HG02678 (cell line): ENCODE measurements at regions not wholly inside any gene's neighbourhood (a gene's known extent, or its start where the extent isn't known, plus 50 kb on each side); places are given as distances from the start of the nearest gene placed in this dataset.

Source experiments
- ATAC-seq: cut with Tn5 transposase; IDR thresholded peaks from one replicate; pipeline ENCODE4 v1.9.1; 2021; ENCODE audit warnings: mild to moderate bottlenecking, moderate library complexity; ENCODE audit not compliant: unreplicated experiment

DNA sequence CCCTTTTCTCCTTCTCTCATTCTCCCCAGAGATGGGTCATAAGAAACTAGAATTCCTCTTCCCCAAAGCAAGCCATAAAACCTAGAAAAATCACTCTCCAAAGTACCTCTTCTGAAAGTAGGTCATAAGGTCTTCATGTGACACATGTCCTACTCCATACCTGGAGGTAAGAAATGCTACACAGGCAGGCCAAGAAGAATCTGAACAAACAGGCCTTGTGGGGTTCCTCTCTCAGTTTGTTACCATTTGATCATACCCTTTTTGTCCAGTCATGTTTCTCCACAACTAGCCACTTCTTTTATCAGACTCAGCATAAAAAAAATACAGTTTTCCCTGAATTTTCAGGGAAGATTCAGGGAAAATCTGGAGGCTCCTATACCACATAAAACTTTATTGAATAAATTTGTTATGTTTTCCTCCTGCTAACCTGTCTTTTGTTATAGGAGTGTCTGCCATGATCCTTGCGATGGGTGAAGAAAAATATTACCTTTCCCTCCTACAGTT, 134.4 kb upstream of the LMO4 start:
- no peak for ATAC-seq

DNA sequence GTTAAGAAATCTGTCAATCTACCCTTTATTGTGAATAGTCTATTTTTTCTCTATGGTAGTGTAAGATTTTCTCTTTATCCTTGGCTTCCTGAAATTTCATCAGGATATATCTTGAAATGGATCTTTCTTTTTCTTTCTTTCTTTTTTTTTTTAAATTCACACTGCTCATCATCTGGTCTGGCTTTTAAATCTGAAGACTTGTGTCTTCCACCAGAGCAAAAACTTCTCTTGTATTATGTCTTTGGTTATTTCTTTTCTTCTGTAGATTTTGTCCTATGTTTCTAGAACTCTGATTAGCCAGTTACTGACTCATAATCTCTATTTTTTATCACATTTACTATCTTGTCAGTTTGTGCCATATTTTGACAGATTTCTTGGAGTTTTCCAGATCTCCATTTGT, 133.8 kb upstream of the LMO4 start:
- no peak for ATAC-seq

DNA sequence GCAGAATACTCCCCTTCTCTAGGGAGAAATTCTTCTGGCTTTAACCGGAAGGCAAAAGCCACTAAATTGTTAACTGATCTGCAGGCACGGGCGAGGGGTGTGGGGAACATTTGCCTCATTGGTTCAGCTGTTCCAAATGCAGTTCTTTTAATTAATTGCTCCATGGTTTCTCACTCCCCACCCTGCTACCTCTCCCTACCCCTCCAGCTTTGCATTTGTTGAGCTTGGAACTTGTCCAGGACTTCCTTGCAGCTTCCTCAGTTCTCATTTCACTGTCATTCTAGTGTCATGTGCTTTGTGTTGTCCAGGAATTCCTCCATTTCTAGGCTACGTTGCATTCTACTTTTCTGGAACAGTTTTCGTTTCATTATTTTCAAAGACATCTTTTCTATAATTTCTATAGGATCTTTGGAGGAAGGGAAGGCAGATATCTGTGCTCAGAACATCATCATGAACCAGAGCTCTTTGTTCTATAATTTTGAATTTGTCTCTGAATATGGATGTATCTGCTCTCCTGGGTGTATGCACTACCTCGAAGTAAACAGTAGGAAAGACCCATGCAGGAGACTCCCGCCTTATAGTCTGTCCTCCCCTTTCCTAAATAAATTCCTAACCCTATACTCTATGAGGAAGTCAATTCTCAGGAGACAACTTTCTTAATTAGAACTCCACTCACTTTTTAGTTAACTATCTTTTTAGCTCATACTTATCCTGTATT, 132.4 kb upstream of the LMO4 start:
- no peak for ATAC-seq

DNA sequence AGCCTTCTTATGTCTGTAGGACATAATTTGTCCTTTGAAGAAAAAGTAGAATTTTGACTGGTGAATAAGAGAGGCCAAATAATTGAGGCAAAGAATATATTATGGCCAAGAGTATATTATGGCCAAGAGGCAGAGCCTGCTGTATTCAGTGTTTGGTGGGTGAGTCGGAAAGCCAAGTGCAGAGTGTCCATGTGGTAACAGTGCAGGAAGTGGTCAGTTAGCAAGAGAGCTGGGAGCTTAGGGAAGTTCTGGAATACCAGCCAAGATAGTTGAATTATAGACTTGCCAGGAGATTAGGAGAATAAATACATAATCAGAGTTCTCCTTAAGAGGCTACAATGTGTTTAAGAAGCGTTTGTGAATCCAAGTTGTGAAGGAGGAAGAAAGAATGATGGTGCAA, 131.5 kb upstream of the LMO4 start:
- no peak for ATAC-seq

DNA sequence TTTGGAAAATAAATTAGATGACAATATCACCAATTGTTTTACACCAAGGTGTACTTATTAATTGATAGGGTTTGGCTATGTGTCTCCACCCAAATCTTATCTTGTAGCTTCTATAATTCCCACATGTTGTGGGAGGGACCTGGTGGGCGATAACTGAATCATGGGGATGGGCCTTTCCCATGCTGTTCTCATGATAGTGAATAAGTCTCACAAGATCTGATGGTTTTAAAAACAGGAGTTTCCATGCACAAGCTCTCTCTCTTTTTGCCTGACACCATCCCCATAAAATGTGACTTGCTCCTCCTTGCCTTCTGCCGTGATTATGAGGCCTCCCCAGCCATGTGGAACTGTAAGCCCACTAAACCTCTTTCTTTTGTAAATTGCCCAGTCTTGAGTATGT, 131.0 kb upstream of the LMO4 start:
- no peak for ATAC-seq

DNA sequence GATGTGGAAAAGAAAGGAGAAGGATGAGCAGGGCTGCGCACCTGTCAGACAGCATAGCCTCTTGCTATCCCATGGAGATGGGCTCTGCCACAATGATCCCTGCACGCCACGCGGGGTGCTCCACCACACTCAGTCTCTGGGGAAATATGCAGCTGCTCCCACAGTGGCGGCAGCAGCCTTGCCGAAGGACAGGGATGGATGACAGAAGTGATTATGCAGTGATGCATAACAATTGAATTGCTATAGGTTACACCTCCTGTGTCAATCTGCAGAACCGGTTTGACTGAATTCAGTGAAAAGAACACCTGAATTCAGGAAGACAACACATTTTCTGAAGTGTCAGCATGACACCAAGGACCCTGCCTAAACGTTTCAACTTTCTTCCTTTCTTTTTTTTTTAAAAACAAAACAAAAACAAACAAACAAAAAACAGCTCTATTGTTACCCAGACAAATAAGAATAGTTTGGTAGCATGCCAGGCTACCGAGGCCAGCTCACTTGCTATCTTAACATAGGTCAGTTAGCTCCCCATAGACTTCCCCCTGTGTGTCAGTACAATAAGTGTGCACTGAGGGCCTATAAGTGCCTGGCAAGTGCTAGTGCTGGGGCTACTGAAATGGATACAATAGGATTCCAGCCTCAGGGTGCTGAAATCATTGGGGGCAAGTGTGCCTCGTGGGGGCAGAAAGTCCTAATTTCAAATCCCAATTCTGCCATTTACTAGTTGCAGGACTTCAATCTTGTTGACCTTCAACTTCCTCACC, 127.6 kb upstream of the LMO4 start:
- ATAC-seq = no peak

DNA sequence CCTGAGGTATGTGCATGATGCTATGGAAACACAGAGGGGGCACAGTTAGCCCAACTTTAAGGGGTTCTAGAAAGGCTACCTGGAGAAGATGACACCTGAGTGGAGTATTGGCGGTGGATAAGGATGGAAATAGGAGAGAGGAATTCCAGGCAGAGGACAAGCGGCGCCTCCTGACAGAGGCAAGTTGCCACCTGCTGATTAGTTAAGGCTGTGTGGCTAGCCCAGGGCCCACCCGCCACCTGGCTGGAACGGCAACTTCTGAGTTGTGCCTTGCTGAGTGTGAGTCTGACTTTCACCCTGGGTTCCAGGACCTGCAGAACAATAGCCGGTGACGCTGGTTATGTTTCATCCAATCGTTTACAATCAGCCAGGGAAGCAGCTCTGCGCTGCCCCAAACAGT, 126.9 kb upstream of the LMO4 start:
- ATAC-seq = no peak

DNA sequence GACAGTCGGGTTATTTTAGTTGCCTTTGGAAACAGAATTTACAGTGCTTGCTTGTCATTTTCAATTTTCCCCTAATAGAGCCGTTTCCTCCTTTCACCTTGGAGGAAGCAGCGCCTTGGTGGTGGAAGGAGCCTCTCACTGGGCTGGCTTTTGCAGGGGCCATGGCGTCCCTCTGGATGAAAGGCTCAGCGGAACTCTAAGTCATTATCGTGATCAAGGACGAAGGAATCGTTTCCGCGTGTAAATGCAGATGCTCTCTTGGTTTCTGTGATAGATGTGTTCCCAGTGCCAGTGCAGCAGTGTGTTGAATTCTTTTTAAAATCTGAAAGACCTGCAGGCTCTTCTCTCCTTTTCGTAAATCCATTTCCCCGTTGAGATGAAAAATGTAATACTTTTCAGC, 126.2 kb upstream of the LMO4 start:
- ATAC-seq = peak; percentile 2

DNA sequence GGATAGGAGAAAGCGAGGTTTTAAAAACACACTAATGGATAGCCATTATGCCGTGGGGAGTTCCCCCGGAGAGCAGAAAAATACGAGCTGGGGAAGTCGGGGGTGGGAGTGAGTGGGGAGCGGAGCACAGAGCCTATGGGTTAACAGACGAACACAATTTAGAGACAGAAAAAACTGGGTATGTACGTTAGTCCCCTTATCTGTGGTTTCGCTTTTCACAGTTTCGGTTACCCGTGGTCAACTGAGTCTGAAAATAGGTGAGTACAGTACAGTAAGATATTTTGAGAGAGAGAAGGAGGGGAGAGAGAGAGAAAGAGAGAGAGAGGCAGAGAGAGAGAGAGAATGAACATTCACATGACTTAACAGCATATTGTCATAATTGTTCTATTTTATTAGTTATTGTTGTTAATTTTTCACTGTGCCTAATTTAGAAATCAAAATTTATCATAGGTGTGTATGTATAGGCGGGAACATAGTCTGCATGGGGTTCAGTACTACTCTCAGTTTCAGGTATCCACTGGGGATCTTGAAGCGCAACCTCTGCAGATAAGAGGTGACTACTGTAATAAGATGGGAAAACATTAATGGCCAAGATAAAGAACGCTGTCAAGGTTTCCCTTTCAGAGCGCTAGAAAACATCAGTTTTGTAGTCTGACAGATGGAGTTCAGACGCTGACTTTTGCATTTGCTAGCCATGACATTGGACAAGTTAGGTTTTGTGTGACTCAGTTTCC, 125.6 kb upstream of the LMO4 start:
- peak; percentile 95 for ATAC-seq

DNA sequence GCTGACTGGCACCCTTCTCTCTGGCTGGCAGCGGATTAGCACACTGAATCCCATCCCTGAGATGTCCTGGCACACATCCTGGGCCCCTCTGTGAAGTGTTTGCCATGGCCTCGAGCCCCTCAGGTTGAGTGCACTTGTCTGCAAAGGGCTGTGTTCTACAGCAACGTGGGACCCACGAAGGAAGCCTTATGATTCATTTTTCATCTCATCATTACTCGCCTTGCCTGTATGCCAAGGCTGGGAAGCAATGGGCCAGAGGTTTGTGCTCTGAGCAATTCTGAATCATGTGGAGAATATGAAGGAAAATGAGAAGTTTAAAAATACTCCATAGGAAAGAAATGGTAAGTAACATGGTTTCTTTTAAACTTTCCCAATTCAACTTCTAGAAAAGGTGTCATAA, 124.8 kb upstream of the LMO4 start:
- ATAC-seq = no peak

DNA sequence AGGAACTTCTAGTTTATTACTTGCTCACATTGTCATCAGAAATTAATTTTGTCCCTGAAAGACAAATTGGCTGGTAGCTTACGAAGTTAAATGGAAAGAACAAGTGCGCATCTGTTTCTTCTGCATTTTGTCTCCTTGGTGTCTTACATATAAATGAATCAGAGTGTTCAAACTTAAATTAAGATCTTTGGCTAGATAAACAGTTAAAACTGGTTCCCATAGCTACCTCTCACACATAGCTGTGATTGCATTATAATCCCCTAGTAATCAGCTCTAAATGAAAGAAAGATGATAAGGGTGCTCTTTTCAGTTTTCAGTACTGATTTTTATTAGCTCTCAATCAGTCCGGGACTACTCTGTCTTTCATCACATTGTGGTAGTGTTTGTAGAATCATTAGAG, 124.2 kb upstream of the LMO4 start:
- no peak for ATAC-seq

DNA sequence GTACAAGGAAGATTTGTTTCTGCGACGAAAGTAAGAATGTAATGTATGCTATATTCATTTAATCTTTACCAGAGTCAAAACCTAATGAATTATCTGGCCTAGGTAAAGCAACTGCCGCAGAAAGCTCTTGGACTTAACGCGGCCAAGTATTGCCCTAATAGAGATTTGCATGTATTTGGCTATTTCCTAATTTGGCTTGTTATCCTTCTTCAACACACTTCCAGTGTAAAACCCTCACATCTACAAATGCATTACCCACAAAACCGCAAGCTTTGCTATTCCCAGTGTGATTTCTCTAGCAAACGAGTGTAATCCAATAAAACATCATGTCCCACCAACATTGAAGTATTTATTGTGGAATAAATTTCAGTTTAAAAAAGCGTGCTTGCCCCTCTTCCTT, 123.8 kb upstream of the LMO4 start:
- no peak for ATAC-seq

DNA sequence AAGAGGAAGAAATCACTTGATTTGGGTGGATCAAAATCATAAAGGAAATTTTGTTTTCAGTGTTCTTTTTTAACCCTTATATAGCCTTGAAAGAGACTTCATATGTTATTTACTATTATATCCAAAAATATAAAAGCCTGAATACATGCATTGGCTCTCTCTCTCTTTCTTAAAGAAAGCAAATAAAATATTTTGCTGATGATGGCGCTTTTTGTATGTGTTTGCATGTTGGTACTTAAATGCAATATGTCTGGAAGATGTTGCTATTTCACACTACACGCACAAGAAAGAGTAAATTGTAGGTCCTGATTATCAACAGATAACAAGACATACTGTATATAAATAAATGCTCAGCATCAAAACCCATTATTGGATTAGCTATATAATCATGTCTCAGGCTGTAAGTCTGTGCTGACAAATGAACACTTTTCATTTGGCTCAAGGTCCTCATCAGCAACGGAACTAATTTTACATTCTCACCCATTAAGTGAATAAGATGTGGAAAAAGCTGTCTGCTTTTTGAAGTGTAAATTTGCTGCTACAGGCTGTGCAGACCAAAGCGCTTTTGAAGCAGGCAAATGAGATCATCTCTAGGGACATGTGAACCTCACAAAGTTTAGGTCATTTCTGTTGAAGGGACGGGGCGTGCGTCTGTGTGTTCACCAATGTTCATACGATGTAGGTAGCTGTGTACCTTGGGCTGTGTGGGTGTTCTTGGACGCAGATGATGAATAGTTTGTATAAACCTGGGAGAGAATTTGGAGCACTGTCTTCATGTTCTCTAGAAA, 122.4 kb upstream of the LMO4 start:
- ATAC-seq = no peak

DNA sequence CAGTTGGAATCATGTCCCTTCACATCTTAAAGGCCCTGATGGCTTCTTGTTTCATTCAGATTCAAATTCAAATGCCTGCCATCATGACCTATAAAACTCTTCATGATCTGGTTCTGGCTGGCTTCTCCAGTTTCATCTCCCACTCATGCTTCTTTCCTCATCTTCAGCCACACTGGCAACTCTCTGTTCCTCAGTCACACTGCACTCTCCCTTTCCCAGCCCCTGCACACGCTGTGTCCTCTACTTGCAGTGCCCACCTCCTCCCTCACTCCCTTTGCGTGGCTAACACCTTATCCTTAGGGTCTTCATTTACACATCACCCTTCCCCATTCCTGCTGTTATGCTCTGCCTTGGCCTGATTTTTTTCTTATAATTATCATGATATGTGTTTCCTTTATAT, 120.6 kb upstream of the LMO4 start:
- no peak for ATAC-seq

DNA sequence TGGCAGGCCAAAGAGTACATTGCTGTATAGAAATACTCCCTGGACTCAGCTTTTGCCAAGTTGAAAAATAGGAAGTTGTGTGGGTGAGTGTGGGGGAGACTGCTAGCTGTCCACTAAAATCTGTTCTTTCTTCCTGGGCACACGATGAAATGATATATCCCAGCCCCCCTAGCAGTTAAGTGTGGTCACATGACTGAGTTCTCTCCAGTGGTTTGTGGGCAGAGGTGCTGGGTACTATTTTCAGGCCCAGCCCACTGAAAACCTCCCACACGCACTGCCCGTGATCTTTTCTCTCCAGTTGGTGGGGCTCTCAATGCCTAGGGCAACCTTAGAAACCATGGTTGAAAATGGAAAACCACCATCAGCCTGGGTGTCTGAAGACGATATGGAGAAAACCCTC, 119.7 kb upstream of the LMO4 start:
- no peak for ATAC-seq

DNA sequence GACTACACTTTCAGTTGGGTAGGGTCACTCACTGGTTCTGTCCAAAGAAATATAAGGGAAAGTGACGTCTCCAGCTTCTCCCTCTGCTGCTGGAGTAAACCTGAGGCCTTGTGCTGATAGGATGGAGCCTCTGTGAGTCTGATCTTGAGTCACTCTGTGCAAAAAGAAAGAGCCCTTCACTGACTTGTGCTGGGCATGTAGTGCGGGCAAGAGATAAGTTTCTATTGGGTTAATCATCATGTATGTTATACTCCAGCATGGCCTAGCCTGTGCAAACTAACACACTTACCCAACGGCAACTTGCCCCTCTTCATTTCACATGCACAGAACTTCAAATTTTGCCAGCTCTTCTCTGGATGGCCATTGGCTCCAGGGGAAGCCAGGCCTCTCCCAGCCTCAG, 118.5 kb upstream of the LMO4 start:
- ATAC-seq = no peak

DNA sequence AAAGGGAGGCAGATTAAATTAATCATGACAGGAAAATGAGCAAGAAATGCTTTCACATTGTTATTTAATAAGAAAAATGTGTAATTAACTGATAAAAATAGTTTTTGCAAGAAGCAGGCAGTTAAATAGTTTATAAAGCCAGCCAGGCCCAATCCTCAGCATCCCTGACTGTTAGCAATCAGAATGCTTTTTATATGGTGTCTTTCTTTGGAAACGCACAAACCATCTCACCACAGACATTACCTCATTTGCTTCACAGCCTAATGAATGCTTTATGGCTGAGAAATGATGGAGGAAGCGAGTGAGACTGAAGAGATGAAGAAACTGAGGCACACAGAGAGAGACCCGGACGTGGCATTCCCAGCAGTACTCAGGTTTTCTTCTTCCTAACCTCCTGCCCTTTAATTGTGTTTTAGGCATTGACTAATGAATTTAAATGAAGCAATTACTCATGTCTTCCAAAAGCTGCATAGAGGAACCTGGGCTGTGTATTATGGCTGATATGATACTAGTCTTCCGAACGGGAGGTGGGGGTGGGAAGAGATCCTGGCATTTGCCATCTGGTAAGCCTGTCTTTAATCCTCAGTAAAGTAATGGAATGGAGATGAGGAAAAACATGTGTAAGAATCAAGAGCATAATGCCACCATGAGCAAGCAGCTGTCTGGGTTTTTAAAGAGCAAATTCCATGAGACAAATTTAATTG, 116.1 kb upstream of the LMO4 start:
- no peak for ATAC-seq

DNA sequence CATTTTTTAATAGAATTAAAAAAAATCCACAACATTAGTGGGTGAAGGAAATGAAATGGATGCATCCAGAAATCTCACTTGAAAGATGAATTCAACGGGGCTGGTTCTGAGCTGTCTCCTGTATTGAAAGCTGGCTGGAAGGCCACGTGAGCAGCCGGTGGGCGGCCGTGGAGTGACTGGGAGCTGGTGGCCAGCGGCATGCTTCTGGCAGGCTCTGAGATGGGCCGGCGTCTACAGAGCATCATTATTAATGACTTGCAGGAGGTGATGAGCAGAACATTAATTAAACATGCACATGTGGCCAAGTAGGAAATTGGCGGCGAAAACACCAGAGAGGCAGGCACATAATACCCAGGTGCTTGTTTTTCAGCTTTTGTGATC, 115.6 kb upstream of the LMO4 start:
- no peak for ATAC-seq

DNA sequence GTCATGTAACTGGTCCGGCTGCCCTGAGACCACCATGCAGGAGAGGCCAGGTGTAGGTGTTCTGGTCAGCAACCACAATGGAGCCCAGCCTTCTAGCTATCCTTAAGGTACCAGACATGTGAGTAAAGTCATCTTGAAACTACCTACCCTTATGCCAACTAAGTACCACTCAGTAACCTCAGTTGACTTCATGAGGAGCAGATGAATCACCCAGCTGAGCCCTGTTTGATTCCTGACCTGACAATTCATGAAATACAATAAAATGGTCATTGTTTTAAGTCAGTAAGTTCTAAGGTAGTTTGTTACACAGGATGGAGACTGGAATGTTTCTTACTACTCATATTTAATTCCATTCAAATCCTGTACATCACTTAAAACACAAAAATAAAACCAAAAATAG, 113.1 kb upstream of the LMO4 start:
- no peak for ATAC-seq

DNA sequence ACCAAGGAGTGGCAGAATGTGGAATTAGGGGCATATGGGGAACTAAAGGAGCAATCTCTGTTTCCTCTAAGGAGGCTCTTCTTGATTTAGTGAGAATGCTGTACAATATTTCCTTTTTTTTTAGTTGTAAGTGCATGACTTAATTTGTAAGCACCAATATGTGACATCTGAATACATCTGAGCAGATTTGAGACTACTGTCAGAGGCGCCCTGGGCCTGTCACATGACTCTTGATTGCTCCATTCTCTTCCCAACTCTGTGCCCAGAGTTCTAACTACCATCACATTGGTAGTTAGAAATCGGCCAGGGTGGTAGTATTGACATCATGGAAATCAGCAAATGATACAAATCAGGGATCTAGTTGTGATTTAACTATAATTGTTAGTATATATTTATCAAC, 110.1 kb upstream of the LMO4 start:
- no peak for ATAC-seq

DNA sequence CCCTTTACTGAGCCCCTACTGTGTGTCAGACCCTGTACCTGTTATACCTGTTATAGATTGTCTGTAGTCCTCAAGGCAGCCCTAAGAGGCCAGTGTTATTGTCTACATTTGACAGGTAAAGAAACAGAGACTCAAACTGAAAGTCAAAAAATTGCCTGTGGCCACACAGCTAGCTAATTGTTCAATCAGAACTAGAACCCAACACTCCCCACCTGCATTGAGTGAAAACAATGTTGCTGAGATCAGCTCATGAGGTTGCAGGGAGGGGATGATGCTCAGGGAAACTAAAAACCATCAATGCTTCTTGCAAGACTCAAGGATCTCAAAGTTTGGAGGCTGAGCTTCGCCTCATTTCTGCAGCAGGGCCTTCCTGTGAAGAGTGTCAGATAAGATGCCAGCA, 109.5 kb upstream of the LMO4 start:
- no peak for ATAC-seq
